GM18505 (cell line): ENCODE measurements at regions not wholly inside any gene's neighbourhood (a gene's known extent, or its start where the extent isn't known, plus 50 kb on each side); places are given as distances from the start of the nearest gene placed in this dataset.

ENCODE experiments used
- ATAC-seq: cut with Tn5 transposase; IDR thresholded peaks from one replicate; pipeline ENCODE4 v1.9.1; 2021; ENCODE audit not compliant: unreplicated experiment
- POLR2A ChIP-seq: IDR thresholded peaks from 4 replicates; pipeline ENCODE4 v1.6.1; 2011; ENCODE audit warnings: borderline replicate concordance; ENCODE audit not compliant: insufficient read depth, insufficient read length; ENCODE audit errors: extremely low read depth

- no peak for ATAC-seq
- no peak for TF ChIP-seq POLR2A
Observed at GRCh38 chr7:42770114-42770513, 141.8 kb downstream of the C7orf25 start.

- no peak for TF ChIP-seq POLR2A
- no peak for ATAC-seq
Observed at GRCh38 chr7:42768045-42768444, 143.8 kb downstream of the C7orf25 start.

- no peak for TF ChIP-seq POLR2A
- ATAC-seq, result no peak
Observed at GRCh38 chr7:42766782-42767423, 145.0 kb downstream of the C7orf25 start.

- no peak for ATAC-seq
Observed at GRCh38 chr7:42765931-42766330, 145.9 kb downstream of the C7orf25 start.

GRCh38 chr7:42763137-42763551, 148.7 kb downstream of the C7orf25 start:
- no peak for ATAC-seq
- no peak for TF ChIP-seq POLR2A

More at GRCh38 chr7:42765931-42766330, 145.9 kb downstream of the C7orf25 start:
- no peak for TF ChIP-seq POLR2A

GRCh38 chr7:42761486-42761885, 150.4 kb downstream of the C7orf25 start:
- no peak for ATAC-seq
- TF ChIP-seq POLR2A, result no peak

GRCh38 chr7:42758124-42758523, 153.7 kb downstream of the C7orf25 start:
- ATAC-seq, result no peak
- TF ChIP-seq POLR2A, result no peak

GRCh38 chr7:42756841-42757240, 155.0 kb downstream of the C7orf25 start:
- TF ChIP-seq POLR2A, result no peak
- ATAC-seq, result no peak

- no peak for ATAC-seq
- no peak for TF ChIP-seq POLR2A
Observed at GRCh38 chr7:42753811-42754363, 158.0 kb downstream of the C7orf25 start.

- no peak for TF ChIP-seq POLR2A
- no peak for ATAC-seq
Observed at GRCh38 chr7:42753367-42753766, 158.5 kb downstream of the C7orf25 start.

- TF ChIP-seq POLR2A, result no peak
Observed at GRCh38 chr7:42750172-42750571, 161.7 kb downstream of the C7orf25 start.

GRCh38 chr7:42747044-42747443, 164.8 kb downstream of the C7orf25 start:
- no peak for ATAC-seq
- TF ChIP-seq POLR2A, result no peak

More at GRCh38 chr7:42750172-42750571, 161.7 kb downstream of the C7orf25 start:
- no peak for ATAC-seq

- ATAC-seq, result no peak
- no peak for TF ChIP-seq POLR2A
Observed at GRCh38 chr7:42746214-42746613, 165.7 kb downstream of the C7orf25 start.

GRCh38 chr7:42745357-42746059, 166.4 kb downstream of the C7orf25 start:
- no peak for ATAC-seq

More at GRCh38 chr7:42745357-42746059, 166.4 kb downstream of the C7orf25 start:
- no peak for TF ChIP-seq POLR2A
